HT-29 (cell line): ENCODE measurements at regions not wholly inside any gene's neighbourhood (a gene's known extent, or its start where the extent isn't known, plus 50 kb on each side); places are given as distances from the start of the nearest gene placed in this dataset.
"Not testable (repeated sequence)": the region's sequence is repeated elsewhere in the genome, so short reads cannot be mapped to it uniquely, and the experiment has no call there.

Experiments
- DNase-seq: peaks from one replicate; pipeline ENCODE4 v3.0.0-alpha.2; 2015; ENCODE audit warnings: low spot score

DNA sequence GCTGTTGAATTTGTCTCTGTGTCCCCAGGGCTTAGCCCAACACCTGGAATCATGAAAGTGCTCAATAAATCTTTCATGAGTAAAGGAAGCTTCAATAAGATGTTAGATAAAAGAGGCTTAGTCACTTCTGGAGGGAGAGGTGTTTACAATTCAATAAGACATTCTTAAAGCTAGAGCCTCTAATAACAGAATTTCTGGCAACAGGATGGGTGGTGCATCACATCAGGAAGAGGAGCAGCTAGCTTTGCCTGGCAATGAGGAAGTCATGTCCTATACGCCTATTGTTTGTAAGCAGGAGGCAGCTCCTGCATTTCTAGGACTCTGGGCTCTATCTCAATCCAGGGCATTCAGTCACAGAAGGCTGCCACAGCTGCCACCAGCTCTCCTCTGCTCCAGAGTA lies 638.5 kb downstream of the EPM2A start:
- DNase-seq = peak; percentile 76

- DNase-seq = not testable (repeated sequence)
Observed at GRCh38 chr6:145098127-145098526, 637.2 kb downstream of the EPM2A start.

DNA sequence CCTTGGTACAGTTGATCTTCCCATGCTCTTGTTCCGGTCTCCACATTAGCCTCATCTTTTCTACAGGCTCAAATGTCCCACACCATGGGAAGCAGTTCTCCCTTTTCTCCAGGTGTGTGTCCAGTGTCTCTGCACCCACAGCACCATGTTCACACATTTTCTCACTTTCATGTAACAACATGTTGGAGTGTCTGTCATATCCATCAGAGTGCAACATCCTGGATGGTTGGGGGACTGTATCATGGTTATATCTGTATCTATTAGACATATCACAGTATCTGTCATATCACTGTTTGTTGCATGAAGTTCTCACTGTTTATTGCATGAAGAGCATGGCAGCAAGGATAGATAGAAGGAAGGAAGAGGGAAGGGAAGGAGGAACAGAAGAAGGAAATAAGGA lies 635.6 kb downstream of the EPM2A start:
- no peak for DNase-seq

DNA sequence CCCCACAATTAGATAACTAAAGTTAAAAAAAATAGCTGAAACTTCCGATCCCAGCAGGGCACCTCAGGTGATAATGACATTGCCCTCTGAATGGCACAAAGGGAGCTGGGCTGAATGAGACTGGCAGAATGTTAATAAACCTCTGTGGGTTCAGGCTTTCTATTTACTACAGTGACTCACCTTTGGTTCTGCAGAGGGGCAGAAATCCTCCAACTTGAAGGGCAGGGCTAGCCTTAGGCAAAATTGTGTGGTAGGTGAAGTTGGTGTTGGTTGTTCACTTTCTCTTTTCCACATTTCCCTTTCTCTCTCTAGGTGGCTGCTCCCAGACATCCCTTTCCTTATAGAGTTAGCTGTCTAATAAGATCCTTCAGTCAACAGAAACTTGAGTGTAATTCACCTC lies 625.2 kb downstream of the EPM2A start:
- DNase-seq = no peak

DNA sequence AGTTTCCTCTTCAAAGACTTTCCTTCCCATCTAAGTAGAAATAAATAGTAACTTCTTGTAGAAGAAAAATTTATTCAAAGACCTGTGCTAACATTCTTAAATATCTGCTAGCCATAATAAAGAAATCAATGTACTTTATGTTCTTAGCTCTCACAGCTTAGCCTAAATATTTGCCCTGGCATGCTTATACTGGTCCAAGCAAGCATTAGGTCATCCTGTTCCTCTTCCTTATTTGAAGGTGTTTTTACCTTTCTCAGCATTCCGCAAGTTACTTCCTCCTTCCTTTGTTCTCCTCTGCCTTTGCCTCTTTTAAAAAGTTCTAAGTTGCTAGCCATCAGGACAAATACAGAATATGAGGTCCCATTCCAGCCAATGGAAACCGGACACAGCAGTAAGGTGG lies 623.9 kb downstream of the EPM2A start:
- DNase-seq = not testable (repeated sequence)

- no peak for DNase-seq
Observed at GRCh38 chr6:145112711-145113148, 622.6 kb downstream of the EPM2A start.

DNA sequence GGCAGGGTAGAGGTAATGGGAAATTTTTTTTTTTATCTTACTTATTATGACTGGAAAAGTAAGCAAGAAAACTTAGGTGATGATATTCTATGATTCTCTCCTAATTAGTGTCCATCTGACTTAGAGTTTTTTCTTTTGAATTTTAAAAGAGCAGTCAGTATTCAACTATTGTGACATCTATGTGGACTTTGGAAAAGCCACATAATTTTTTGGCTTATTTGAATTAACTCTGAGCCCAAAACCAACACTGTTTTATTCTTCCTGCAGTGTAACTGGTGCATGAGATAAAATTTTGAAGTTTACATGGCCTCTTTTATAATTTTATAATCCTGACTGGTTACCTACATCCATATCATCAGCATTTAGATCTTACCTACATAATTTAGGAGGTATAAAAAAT lies 619.7 kb downstream of the EPM2A start:
- no peak for DNase-seq

GRCh38 chr6:145116591-145117178 lies 618.6 kb downstream of the EPM2A start:
- no peak for DNase-seq

GRCh38 chr6:145118224-145118623 lies 617.1 kb downstream of the EPM2A start:
- DNase-seq = no peak

DNA sequence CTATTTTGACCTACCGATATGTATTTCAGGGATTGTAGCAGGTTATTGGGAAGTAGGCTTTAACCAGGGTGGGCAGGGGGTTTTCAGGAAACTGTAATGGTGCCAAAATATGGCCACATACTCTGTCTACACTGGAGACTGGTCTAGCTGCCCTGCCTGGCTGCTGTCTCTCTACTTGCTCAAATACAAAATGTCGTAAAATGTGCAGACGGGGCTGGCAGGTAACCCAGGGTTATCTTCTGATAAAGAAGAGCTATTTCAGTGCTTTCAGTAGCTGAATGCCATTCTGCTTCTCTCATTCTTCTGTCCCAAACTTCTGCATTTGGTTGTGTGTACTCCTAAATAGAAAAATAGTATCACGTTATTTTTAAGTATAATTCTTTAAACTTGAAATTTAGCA lies 616.2 kb downstream of the EPM2A start:
- no peak for DNase-seq

GRCh38 chr6:145132709-145133108 lies 602.6 kb downstream of the EPM2A start:
- DNase-seq = no peak

DNA sequence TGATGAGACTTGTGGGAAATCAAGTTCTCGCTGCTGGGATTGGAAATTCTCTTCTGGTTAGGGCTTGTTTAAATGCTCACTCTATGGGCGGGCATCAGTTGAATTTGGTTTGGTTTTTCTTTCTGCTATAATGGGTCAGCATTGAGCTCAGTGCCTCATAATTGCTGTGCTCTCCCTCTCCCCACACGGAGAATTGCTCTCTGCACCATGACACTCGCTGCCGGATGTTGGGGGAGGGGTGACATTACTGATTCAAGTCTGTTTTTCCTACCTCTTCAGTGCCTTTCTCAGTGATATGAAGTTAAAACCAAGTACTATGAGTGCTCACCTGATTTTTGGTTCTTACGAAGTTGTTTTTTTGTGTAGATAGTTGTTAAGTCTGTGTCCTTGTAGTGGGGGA lies 599.6 kb downstream of the EPM2A start:
- no peak for DNase-seq

- peak; percentile 46 for DNase-seq
Observed at GRCh38 chr6:145137425-145137824, 597.9 kb downstream of the EPM2A start.

DNA sequence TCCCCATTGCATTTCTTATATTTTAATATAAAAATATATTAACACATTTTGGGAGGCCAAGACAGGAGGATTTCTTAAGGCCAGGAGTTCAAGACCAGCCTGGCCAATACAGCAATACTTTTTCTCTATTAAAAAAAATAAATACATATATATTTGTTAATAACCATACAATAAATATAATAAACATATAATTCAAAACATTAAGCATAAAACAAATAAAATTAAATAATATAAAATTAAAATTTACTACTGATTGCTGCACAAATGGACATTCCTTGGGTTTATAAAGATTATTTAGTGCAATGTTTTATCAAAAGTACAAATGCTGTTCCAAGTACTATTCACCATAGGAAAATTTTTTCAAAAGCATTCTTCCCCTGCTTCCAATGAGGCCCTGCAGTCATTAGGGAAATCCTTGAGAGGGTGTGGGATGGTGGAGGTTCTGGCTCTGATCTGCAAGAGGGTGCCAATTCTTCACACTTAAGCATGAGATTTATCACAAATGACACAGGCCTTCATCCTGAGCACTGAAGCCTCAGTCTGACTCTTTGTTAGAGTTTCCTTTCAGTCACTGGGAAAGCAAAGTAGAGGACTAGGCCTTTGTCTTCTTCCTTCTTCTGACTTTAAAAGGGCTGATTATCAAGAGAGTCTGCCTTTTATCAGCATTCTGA lies 596.7 kb downstream of the EPM2A start:
- DNase-seq = no peak

DNA sequence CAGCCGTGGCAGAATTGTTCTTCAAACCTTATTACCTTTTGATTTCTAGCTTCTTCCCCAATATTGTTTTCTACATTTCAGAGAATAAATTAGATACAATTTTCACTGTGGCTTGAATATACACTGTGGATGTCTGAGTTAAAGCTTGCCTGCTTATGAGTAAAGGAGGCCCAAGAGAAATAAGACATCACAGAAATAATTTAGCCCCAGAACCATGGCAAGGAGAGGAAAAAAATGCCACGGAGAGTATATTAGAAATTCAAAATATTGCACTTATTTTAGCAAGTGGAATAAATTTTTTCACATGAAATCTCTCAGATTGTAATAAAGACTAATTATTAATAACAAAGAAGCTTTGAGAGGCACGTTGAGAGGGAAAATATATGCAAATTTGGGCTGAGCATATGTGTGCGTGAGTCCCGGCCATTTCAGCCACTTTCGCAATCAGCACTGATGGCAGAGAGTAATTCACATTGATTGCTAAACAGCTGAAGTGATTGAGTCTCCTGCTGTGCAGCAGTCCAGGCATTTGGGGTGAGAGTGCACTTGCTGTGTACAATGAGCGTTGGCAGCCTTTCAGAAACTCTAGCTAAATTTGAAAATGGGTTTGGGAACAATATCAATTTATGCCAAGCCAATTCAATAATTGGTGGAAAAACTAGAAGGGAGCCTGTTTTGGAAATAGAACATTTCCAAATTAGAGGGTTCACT lies 596.0 kb downstream of the EPM2A start:
- no peak for DNase-seq

DNA sequence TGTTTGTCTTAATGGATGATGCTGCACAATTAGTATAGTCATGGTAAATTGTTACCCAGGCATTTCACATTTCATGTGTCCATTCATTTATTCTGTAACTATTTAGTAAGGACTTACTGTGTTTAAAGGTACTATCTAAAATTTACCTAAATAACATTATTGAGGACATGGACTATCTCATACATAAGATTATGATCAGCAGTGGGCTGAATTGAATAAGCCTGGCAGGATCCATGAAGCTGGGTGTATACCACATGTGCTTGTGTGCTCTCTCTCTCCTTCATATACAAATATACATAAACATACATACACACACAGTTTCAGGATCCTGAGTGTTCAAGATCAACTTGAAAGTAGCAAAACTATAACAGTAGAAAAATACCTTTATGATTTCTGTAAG lies 595.4 kb downstream of the EPM2A start:
- DNase-seq = no peak

DNA sequence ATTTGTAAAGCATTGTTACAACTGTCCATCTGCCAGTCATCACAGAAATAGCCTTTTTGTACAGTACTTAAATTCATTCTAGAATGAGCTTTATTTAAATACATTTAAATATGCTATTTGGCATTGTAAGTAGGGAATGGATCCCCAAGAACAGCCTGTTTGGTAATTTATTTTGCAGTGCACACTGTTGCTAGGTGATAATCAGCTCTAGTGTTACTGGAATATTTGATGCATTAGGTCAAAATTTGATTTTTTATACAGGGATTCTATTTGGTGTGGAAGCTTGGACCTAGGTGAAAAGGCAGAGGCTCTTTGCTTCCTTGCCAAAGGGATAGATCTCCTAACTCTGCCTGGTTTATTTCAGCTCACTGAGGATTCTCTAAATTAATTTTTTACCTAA lies 593.7 kb downstream of the EPM2A start:
- no peak for DNase-seq

GRCh38 chr6:145142958-145143357 lies 592.4 kb downstream of the EPM2A start:
- no peak for DNase-seq

GRCh38 chr6:145143379-145143778 lies 591.9 kb downstream of the EPM2A start:
- DNase-seq = no peak

GRCh38 chr6:145147559-145147958 lies 587.8 kb downstream of the EPM2A start:
- no peak for DNase-seq

DNA sequence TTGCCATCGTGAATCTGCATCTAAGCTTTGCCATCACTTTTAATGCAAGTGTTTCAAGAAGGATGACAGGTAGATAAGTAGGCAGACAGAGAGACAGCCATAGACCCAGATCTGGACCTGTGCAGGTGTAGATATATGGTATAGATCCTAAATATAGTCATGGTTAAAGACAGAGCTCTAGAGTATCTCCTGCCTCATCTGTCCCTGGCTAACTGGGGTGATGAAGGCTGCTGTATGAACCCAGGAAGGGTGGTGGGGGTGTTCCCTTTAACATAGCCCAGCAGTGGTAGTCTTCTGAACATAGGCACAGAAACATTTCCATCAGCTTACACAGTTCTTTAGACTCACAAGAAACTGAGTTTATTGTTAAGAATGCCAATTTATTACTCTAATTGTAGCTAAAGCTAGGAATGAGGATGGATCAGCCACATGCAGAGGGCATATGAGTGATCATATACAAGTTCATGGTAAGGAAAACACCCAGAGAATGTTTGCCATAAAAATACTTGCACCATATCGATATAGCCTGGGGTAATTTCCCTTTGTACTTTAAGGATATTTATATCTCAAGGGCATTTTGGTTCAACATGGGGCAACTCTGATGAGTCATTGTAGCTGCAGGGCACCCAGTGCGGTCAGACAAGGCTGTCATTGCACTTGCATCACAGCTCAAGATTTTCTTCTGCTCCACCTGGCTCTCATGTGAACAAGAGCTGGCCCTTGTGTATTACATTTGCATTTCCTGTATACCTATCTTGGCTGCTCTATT lies 587.2 kb downstream of the EPM2A start:
- peak; percentile 41 for DNase-seq

DNA sequence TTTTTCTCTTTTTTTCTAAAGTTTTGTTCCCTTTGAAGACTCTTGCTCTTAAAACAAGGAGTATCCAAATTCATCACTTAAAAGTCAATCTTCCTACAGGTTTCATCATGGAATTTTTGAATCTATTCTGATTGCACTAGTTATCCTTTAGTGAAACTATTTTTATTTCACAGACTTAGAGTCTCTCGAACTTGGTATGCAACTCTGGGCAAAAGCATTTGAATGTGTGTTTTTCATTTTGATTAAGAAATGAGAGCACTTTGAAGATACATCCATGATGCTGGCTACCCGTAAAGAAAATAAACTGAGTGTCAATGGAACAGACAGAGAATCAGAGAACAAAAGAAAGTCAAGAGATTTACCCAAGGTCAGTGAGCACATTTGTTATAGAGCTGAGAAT lies 586.5 kb downstream of the EPM2A start:
- no peak for DNase-seq
